SK-N-SH (cell line): ENCODE measurements at regions not wholly inside any gene's neighbourhood (a gene's known extent, or its start where the extent isn't known, plus 50 kb on each side); places are given as distances from the start of the nearest gene placed in this dataset.

ENCODE experiments used
- JUND ChIP-seq: IDR thresholded peaks from 2 replicates; pipeline ENCODE4 v1.4.0; 2012
- RCOR1 ChIP-seq: fragments of 150-350 bp; IDR thresholded peaks from 2 replicates; pipeline ENCODE4 v1.6.1; 2017; ENCODE audit warnings: antibody characterized with exemption, low read length
- SIN3A ChIP-seq: IDR thresholded peaks from 2 replicates; pipeline ENCODE4 v1.6.1; 2012; ENCODE audit warnings: low read depth, mild to moderate bottlenecking, low read length, moderate library complexity, borderline replicate concordance
- TCF12 ChIP-seq: IDR thresholded peaks from 2 replicates; pipeline ENCODE4 v1.4.0; 2012
- TF ChIP-seq, protein P1 (sequence below): fragments of 200-600 bp; sonication (generic); IDR thresholded peaks from 2 replicates; pipeline ENCODE4 v1.6.1; 2017; ENCODE audit warnings: antibody characterized with exemption, mild to moderate bottlenecking, moderate library complexity
- TF ChIP-seq, protein P2 (sequence below): IDR thresholded peaks from 2 replicates; pipeline ENCODE4 v1.4.0; 2012; ENCODE audit warnings: low read depth

DNA sequence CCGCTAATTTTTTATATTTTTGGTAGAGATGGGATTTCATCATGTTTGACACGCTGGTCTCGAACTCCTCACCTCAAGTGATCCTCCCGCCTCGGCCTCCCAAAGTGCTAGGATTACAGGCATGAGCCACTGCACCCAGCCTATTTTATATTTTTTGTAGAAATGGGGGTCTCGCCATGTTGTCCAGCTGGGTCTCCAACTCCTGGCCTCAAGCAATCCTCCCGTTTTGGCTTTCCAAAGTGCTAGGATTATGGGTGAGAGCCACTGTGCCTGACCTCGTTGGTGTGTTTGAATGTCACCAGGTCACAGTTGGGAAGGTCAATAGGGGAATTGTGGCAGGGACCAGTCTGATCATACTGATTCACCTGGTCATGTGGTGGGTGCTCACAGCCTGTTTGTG is 56.7 kb upstream of the NKD1 start:
- TF ChIP-seq SIN3A (no peak), JUND (no peak), RCOR1 (no peak), TCF12 (no peak)
- TF ChIP-seq, protein P1, sequence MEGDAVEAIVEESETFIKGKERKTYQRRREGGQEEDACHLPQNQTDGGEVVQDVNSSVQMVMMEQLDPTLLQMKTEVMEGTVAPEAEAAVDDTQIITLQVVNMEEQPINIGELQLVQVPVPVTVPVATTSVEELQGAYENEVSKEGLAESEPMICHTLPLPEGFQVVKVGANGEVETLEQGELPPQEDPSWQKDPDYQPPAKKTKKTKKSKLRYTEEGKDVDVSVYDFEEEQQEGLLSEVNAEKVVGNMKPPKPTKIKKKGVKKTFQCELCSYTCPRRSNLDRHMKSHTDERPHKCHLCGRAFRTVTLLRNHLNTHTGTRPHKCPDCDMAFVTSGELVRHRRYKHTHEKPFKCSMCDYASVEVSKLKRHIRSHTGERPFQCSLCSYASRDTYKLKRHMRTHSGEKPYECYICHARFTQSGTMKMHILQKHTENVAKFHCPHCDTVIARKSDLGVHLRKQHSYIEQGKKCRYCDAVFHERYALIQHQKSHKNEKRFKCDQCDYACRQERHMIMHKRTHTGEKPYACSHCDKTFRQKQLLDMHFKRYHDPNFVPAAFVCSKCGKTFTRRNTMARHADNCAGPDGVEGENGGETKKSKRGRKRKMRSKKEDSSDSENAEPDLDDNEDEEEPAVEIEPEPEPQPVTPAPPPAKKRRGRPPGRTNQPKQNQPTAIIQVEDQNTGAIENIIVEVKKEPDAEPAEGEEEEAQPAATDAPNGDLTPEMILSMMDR: no peak
- TF ChIP-seq, protein P2, sequence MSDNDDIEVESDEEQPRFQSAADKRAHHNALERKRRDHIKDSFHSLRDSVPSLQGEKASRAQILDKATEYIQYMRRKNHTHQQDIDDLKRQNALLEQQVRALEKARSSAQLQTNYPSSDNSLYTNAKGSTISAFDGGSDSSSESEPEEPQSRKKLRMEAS: no peak
